Esophagus squamous epithelium (tissue), 5 donors: ENCODE measurements at regions not wholly inside any gene's neighbourhood (a gene's known extent, or its start where the extent isn't known, plus 50 kb on each side); places are given as distances from the start of the nearest gene placed in this dataset.

Source experiments
- DNase-seq: peaks from one replicate; lab custom pipeline; 2025; lab: John Stamatoyannopoulos, UW
- H3K27ac ChIP-seq, 4 donors: fragments of 200-600 bp; sonication (generic); one replicate each; pipeline ENCODE4 v1.5.1; 2016 to 2019; ENCODE audit warnings: mild to moderate bottlenecking in 1 of 4
- H3K27me3 ChIP-seq, 4 donors: fragments of 200-600 bp; sonication (generic); 1 replicate in 3 of 4; 2 replicates in 1 of 4; pipeline versions ENCODE4 v1.5.1 to v1.6.0; 2017 to 2021; ENCODE audit warnings: antibody characterized with exemption in 1 of 4
- H3K36me3 ChIP-seq, 3 donors: fragments of 200-600 bp; sonication (generic); one replicate each; pipeline ENCODE4 v1.5.1; 2016 to 2019
- H3K4me1 ChIP-seq, 3 donors: fragments of 200-600 bp; sonication (generic); one replicate each; pipeline ENCODE4 v1.5.1; 2017 to 2019
- H3K4me3 ChIP-seq, 4 donors: fragments of 200-600 bp; sonication (generic); 1 replicate in 3 of 4; 2 replicates in 1 of 4; pipeline ENCODE4 v1.5.1; 2016 to 2019; ENCODE audit warnings: mild to moderate bottlenecking in 2 of 4, moderate library complexity in 1 of 4
- H3K9me3 ChIP-seq, 3 donors: fragments of 200-600 bp; sonication (generic); one replicate each; pipeline ENCODE4 v1.5.1; 2016 to 2019
- POLR2A ChIP-seq, 4 donors: fragments of 450-650 bp; IDR thresholded peaks; one replicate each; pipeline ENCODE4 v1.6.1; 2017; ENCODE audit warnings: antibody characterized with exemption in 4 of 4, mild to moderate bottlenecking in 4 of 4, moderate library complexity in 3 of 4
- WGBS, 2 donors: methylation state at CpG; one replicate each; pipeline ENCODE4 v1.1.5; 2018; 5-methylcytosine and 5-hydroxymethylcytosine counted together
- intact Hi-C: fragments of 100-400 bp; cut with DNase I; formaldehyde crosslinking; loops from one replicate; pipeline ENCODE4 v1.15.0; 2022
- TF ChIP-seq, protein P1 (sequence below), 6 experiments: fragments of 450-650 bp in 4 of 6; fragments of 200-600 bp in 2 of 6; sonication (generic) in 2 of 6; IDR thresholded peaks; one replicate each; pipeline ENCODE4 v1.5.1; 2016 to 2019; ENCODE audit warnings: antibody characterized with exemption in 6 of 6, mild to moderate bottlenecking in 4 of 6, moderate library complexity in 4 of 6
- donor health status: DM: yes; HTN: yes; CAD: no.

GRCh38 chr2:53559302-53559966 lies 208.2 kb upstream of the CHAC2 start:
- H3K27ac ChIP-seq = no peak overlapping the region
- H3K4me3 ChIP-seq = no peak overlapping the region
- no peaks in the 10 kb centered on the region for H3K4me1 ChIP-seq
- H3K36me3 ChIP-seq = no peaks in the 10 kb centered on the region
- intact Hi-C loops = no loop called here
- TF ChIP-seq, protein P1, sequence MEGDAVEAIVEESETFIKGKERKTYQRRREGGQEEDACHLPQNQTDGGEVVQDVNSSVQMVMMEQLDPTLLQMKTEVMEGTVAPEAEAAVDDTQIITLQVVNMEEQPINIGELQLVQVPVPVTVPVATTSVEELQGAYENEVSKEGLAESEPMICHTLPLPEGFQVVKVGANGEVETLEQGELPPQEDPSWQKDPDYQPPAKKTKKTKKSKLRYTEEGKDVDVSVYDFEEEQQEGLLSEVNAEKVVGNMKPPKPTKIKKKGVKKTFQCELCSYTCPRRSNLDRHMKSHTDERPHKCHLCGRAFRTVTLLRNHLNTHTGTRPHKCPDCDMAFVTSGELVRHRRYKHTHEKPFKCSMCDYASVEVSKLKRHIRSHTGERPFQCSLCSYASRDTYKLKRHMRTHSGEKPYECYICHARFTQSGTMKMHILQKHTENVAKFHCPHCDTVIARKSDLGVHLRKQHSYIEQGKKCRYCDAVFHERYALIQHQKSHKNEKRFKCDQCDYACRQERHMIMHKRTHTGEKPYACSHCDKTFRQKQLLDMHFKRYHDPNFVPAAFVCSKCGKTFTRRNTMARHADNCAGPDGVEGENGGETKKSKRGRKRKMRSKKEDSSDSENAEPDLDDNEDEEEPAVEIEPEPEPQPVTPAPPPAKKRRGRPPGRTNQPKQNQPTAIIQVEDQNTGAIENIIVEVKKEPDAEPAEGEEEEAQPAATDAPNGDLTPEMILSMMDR (IDR thresholded peaks at IDR 0.05) = no peak
- TF ChIP-seq POLR2A (IDR thresholded peaks at IDR 0.05) = no peak
- DNase-seq = no peak
- peaks cover 0 to 7% (median 0%) of the 10 kb centered on the region in 3 donors for H3K9me3 ChIP-seq
- 50 to 54% methylated on average over 2 of the region's 2 CpGs for WGBS, 2 donors
- H3K27me3 ChIP-seq = no peaks in the 10 kb centered on the region

GRCh38 chr2:53558867-53559266 lies 208.7 kb upstream of the CHAC2 start:
- WGBS, 2 donors = 67 to 68% methylated on average over 2 of the region's 2 CpGs
- Histone ChIP-seq H3K9me3 (peaks cover 0 to 7% (median 4%) of the 10 kb centered on the region in 3 donors), H3K36me3 (no peaks in the 10 kb centered on the region), H3K4me1 (no peaks in the 10 kb centered on the region), H3K27ac (no peak overlapping the region), H3K27me3 (no peaks in the 10 kb centered on the region), H3K4me3 (no peak overlapping the region)
- no peak for DNase-seq
- TF ChIP-seq POLR2A (IDR thresholded peaks at IDR 0.05) = no peak
- TF ChIP-seq, protein P1 (IDR thresholded peaks at IDR 0.05) = no peak
- intact Hi-C loops = no loop called here

- TF ChIP-seq, protein P1 (IDR thresholded peaks at IDR 0.05) = no peak
- TF ChIP-seq POLR2A (IDR thresholded peaks at IDR 0.05) = no peak
- H3K27ac ChIP-seq = no peak overlapping the region
Measured at GRCh38 chr2:53549497-53549896, 218.1 kb upstream of the CHAC2 start.

GRCh38 chr2:53545604-53546003 lies 222.0 kb upstream of the CHAC2 start:
- Histone ChIP-seq H3K27me3 (no peaks in the 10 kb centered on the region), H3K27ac (no peak overlapping the region), H3K4me3 (no peak overlapping the region), H3K36me3 (no peaks in the 10 kb centered on the region), H3K9me3 (peaks cover 0 to 3% (median 0%) of the 10 kb centered on the region in 3 donors), H3K4me1 (peaks cover 0 to 17% (median 0%) of the 10 kb centered on the region in 3 donors)
- DNase-seq = no peak
- WGBS, 2 donors = 35 to 51% methylated on average over 4 of the region's 4 CpGs
- intact Hi-C loops = no loop called here
- TF ChIP-seq, protein P1 (IDR thresholded peaks at IDR 0.05) = no peak
- TF ChIP-seq POLR2A (IDR thresholded peaks at IDR 0.05) = no peak

More at GRCh38 chr2:53549497-53549896, 218.1 kb upstream of the CHAC2 start:
- WGBS, 2 donors = 77 to 82% methylated on average over 3 to 4 of the region's 4 CpGs
- H3K27me3 ChIP-seq = no peaks in the 10 kb centered on the region
- H3K9me3 ChIP-seq = peaks cover 0 to 5% (median 0%) of the 10 kb centered on the region in 3 donors
- no peaks in the 10 kb centered on the region for H3K36me3 ChIP-seq
- no peak for DNase-seq
- no peak overlapping the region for H3K4me3 ChIP-seq
- intact Hi-C loops = no loop called here
- H3K4me1 ChIP-seq = peaks cover 0 to 15% (median 0%) of the 10 kb centered on the region in 3 donors

DNA sequence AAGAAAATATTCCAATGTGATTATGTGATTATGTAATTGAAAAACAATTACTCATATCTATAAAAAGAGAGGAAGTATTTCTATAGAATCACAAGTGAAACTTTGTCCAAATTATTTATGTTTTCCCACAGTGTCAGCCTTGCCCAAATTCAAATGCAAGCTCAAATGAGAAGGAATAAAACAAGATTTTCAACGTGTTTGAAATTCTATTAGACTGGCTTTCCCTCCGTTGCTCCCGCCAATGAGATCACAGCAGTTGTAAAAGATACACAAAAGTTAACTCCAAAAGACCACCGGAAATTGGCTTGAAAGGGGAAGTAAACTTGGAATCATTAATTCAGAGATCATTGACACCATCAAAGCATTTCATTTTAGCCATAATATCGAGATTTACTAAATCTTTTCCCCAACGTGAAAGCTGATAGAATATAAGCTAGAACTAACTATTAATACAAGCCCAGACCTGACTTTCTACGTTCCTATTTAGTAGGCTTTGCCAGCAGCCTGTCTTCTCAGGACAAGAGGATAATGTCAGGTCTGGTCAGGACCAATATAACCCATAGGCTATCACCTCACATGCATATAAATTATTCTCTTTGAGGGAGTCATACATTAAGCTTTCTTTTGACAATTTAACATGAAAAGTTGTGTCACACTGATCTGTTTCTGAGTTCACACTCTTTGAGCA lies 222.6 kb upstream of the CHAC2 start:
- intact Hi-C loops = no loop called here
- 26 to 33% methylated on average over 7 of the region's 7 CpGs for WGBS, 2 donors
- DNase-seq = no peak

More for the DNA sequence above, 222.6 kb upstream of the CHAC2 start:
- peak overlapping the region in 1 of 4 donors; percentile 11 for H3K4me3 ChIP-seq
- H3K27me3 ChIP-seq = no peaks in the 10 kb centered on the region
- peaks cover 0 to 3% (median 0%) of the 10 kb centered on the region in 3 donors for H3K9me3 ChIP-seq
- H3K36me3 ChIP-seq = no peaks in the 10 kb centered on the region
- TF ChIP-seq, protein P1 (IDR thresholded peaks at IDR 0.05) = no peak
- no peak for TF ChIP-seq POLR2A (IDR thresholded peaks at IDR 0.05)
- H3K27ac ChIP-seq = peak overlapping the region in 1 of 4 donors; percentile 31
- peaks cover 0 to 17% (median 0%) of the 10 kb centered on the region in 3 donors for H3K4me1 ChIP-seq
